Upper lobe of right lung (tissue), 1 donor: ENCODE measurements at regions not wholly inside any gene's neighbourhood (a gene's known extent, or its start where the extent isn't known, plus 50 kb on each side); places are given as distances from the start of the nearest gene placed in this dataset.

Source experiments
- ATAC-seq: fragments of 200-7000 bp; cut with Tn5 transposase; one replicate; pipeline ENCODE4 v1.9.1; 2020; ENCODE audit warnings: mild to moderate bottlenecking, moderate library complexity
- DNase-seq: peaks from one replicate; pipeline ENCODE4 v3.0.0-alpha.2; 2020
- H3K27ac ChIP-seq: fragments of 200-600 bp; one replicate; pipeline ENCODE4 v1.8.0; 2022
- H3K27me3 ChIP-seq: fragments of 200-600 bp; one replicate; pipeline ENCODE4 v1.8.0; 2022; ENCODE audit warnings: mild to moderate bottlenecking
- H3K36me3 ChIP-seq: fragments of 200-600 bp; one replicate; pipeline ENCODE4 v1.8.0; 2022
- H3K4me1 ChIP-seq: fragments of 200-600 bp; one replicate; pipeline ENCODE4 v1.8.0; 2022
- H3K4me3 ChIP-seq: fragments of 200-600 bp; one replicate; pipeline ENCODE4 v1.8.0; 2022; ENCODE audit warnings: mild to moderate bottlenecking
- H3K9me3 ChIP-seq: fragments of 200-600 bp; one replicate; pipeline ENCODE4 v1.8.0; 2022
- intact Hi-C: fragments of 100-400 bp; cut with DNase I; formaldehyde crosslinking; loops from one replicate; pipeline ENCODE4 v1.11.0; 2022
- TF ChIP-seq, protein P1 (sequence below): fragments of 200-600 bp; IDR thresholded peaks from one replicate; pipeline ENCODE4 v1.8.0; 2022; ENCODE audit warnings: antibody characterized with exemption
- donor health status: DM: no; HTN: yes; CAD: no; lungs with severe emphysema.

- Histone ChIP-seq H3K9me3 (no peaks in the 10 kb centered on the region), H3K27me3 (no peaks in the 10 kb centered on the region), H3K4me3 (no peak overlapping the region), H3K27ac (no peak overlapping the region), H3K4me1 (no peaks in the 10 kb centered on the region), H3K36me3 (no peaks in the 10 kb centered on the region)
- ATAC-seq, result no peak
- intact Hi-C loops, result no loop called here
- no peak for DNase-seq
- TF ChIP-seq, protein P1, sequence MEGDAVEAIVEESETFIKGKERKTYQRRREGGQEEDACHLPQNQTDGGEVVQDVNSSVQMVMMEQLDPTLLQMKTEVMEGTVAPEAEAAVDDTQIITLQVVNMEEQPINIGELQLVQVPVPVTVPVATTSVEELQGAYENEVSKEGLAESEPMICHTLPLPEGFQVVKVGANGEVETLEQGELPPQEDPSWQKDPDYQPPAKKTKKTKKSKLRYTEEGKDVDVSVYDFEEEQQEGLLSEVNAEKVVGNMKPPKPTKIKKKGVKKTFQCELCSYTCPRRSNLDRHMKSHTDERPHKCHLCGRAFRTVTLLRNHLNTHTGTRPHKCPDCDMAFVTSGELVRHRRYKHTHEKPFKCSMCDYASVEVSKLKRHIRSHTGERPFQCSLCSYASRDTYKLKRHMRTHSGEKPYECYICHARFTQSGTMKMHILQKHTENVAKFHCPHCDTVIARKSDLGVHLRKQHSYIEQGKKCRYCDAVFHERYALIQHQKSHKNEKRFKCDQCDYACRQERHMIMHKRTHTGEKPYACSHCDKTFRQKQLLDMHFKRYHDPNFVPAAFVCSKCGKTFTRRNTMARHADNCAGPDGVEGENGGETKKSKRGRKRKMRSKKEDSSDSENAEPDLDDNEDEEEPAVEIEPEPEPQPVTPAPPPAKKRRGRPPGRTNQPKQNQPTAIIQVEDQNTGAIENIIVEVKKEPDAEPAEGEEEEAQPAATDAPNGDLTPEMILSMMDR, result no peak
Observed at GRCh38 chr18:41499345-41499744, 455.7 kb upstream of the PIK3C3 start.

GRCh38 chr18:41490861-41491260 is 464.2 kb upstream of the PIK3C3 start:
- ATAC-seq (no peak), DNase-seq (no peak)
- intact Hi-C loops, result no loop called here
- H3K4me3 ChIP-seq, result no peak overlapping the region
- H3K27me3 ChIP-seq, result no peaks in the 10 kb centered on the region
- H3K4me1 ChIP-seq, result no peaks in the 10 kb centered on the region
- TF ChIP-seq, protein P1, result no peak
- H3K9me3 ChIP-seq, result no peaks in the 10 kb centered on the region
- H3K36me3 ChIP-seq, result no peaks in the 10 kb centered on the region
- H3K27ac ChIP-seq, result no peak overlapping the region

DNA sequence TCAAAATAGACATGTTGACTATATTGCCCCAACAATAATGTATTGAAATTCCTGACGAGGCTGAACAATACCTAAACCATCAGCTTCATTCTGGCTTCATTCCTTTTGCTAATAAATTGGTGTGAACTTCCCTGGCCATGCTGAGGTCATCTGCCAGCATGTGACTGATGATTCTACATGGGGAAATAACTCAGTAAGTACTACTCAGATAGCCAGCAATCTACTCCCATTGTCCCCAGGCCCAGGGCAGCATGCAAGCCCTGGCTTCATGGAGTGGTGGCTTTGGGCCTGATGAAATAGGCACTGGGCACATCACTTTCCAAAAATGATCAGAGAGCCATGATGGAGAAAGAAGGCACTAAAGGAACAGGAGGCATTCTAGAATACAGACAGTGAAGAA is 468.5 kb upstream of the PIK3C3 start:
- ATAC-seq, result no peak
- no peak overlapping the region for H3K4me3 ChIP-seq
- intact Hi-C loops, result no loop called here

GRCh38 chr18:41484069-41484468 is 471.0 kb upstream of the PIK3C3 start:
- Histone ChIP-seq H3K36me3 (no peaks in the 10 kb centered on the region), H3K4me1 (no peaks in the 10 kb centered on the region), H3K9me3 (no peaks in the 10 kb centered on the region), H3K27me3 (no peaks in the 10 kb centered on the region), H3K27ac (no peak overlapping the region), H3K4me3 (no peak overlapping the region)
- DNase-seq (no peak), ATAC-seq (no peak)
- intact Hi-C loops, result no loop called here
- TF ChIP-seq, protein P1, result no peak

More for the DNA sequence above, 468.5 kb upstream of the PIK3C3 start:
- Histone ChIP-seq H3K27me3 (no peaks in the 10 kb centered on the region), H3K36me3 (no peaks in the 10 kb centered on the region), H3K9me3 (no peaks in the 10 kb centered on the region), H3K27ac (no peak overlapping the region), H3K4me1 (no peaks in the 10 kb centered on the region)
- TF ChIP-seq, protein P1, result no peak
- no peak for DNase-seq

- intact Hi-C loops, result no loop called here
- DNase-seq (no peak), ATAC-seq (no peak)
- H3K27ac ChIP-seq, result no peak overlapping the region
- TF ChIP-seq, protein P1, result no peak
- no peaks in the 10 kb centered on the region for H3K4me1 ChIP-seq
- H3K27me3 ChIP-seq, result no peaks in the 10 kb centered on the region
- no peaks in the 10 kb centered on the region for H3K36me3 ChIP-seq
- no peaks in the 10 kb centered on the region for H3K9me3 ChIP-seq
- no peak overlapping the region for H3K4me3 ChIP-seq
Observed at GRCh38 chr18:41482501-41482900, 472.5 kb upstream of the PIK3C3 start.

GRCh38 chr18:41466436-41467160 is 488.4 kb upstream of the PIK3C3 start:
- intact Hi-C loops, result no loop called here
- no peak for DNase-seq

More at GRCh38 chr18:41466436-41467160, 488.4 kb upstream of the PIK3C3 start:
- TF ChIP-seq, protein P1, result no peak
- Histone ChIP-seq H3K27me3 (no peaks in the 10 kb centered on the region), H3K27ac (no peak overlapping the region), H3K4me3 (no peak overlapping the region), H3K9me3 (no peaks in the 10 kb centered on the region), H3K4me1 (no peaks in the 10 kb centered on the region), H3K36me3 (no peaks in the 10 kb centered on the region)
- ATAC-seq, result no peak
